ENCODE measurements at regions not wholly inside any gene's neighbourhood (a gene's known extent, or its start where the extent isn't known, plus 50 kb on each side); places are given as distances from the start of the nearest gene placed in this dataset.
"Not testable (repeated sequence)": the region's sequence is repeated elsewhere in the genome, so short reads cannot be mapped to it uniquely, and the experiment has no call there.

- DNase-seq (ENCODE audit: low spot score) = no peak
These were observed 131.1 kb upstream of the RIOK3 start for GRCh38 chr18:23321996-23322395.

GRCh38 chr18:23324056-23324811 is 128.9 kb upstream of the RIOK3 start:
- no peak for DNase-seq (ENCODE audit: low spot score)
- TF ChIP-seq CTCF (IDR thresholded peaks at IDR 0.05; ENCODE audit: extremely low read depth, missing control alignments) = no peak

More at GRCh38 chr18:23321996-23322395, 131.1 kb upstream of the RIOK3 start:
- TF ChIP-seq CTCF (IDR thresholded peaks at IDR 0.05; ENCODE audit: extremely low read depth, missing control alignments) = no peak

GRCh38 chr18:23324861-23325260 is 128.2 kb upstream of the RIOK3 start:
- TF ChIP-seq CTCF (IDR thresholded peaks at IDR 0.05; ENCODE audit: extremely low read depth, missing control alignments) = no peak

GRCh38 chr18:23329671-23330070 is 123.4 kb upstream of the RIOK3 start:
- DNase-seq (ENCODE audit: low spot score) = not testable (repeated sequence)

More at GRCh38 chr18:23324861-23325260, 128.2 kb upstream of the RIOK3 start:
- DNase-seq (ENCODE audit: low spot score) = no peak

GRCh38 chr18:23330423-23330822 is 122.7 kb upstream of the RIOK3 start:
- no peak for TF ChIP-seq CTCF (IDR thresholded peaks at IDR 0.05; ENCODE audit: extremely low read depth, missing control alignments)
- no peak for DNase-seq (ENCODE audit: low spot score)

GRCh38 chr18:23331091-23331920 is 121.8 kb upstream of the RIOK3 start:
- no peak for DNase-seq (ENCODE audit: low spot score)
- no peak for TF ChIP-seq CTCF (IDR thresholded peaks at IDR 0.05; ENCODE audit: extremely low read depth, missing control alignments)

- no peak for DNase-seq (ENCODE audit: low spot score)
- no peak for TF ChIP-seq CTCF (IDR thresholded peaks at IDR 0.05; ENCODE audit: extremely low read depth, missing control alignments)
These were observed 120.7 kb upstream of the RIOK3 start for GRCh38 chr18:23332356-23332755.

Data from GM20000 (cell line).